SJSA1 (cell line): ENCODE measurements at regions not wholly inside any gene's neighbourhood (a gene's known extent, or its start where the extent isn't known, plus 50 kb on each side); places are given as distances from the start of the nearest gene placed in this dataset.

Experiments used
- DNase-seq, 2 experiments: peaks; one replicate each; pipeline ENCODE4 v3.0.0-alpha.2; 2015 to 2020; ENCODE audit warnings: low spot score in 2 of 2, low read depth in 1 of 2
- H3K27ac ChIP-seq: fragments of 250-450 bp; sonication (Bioruptor Pico); 2 replicates; pipeline ENCODE4 v1.5.1; 2020; ENCODE audit warnings: mild to moderate bottlenecking, moderate library complexity
- H3K27me3 ChIP-seq: fragments of 250-450 bp; sonication (Bioruptor Pico); replicated peaks from 2 replicates; pipeline ENCODE4 v1.5.1; 2020; ENCODE audit warnings: mild to moderate bottlenecking, moderate library complexity
- H3K36me3 ChIP-seq: fragments of 250-450 bp; sonication (Bioruptor Pico); 2 replicates; pipeline ENCODE4 v1.5.1; 2020; ENCODE audit warnings: mild to moderate bottlenecking
- H3K4me1 ChIP-seq: fragments of 250-450 bp; sonication (Bioruptor Pico); replicated peaks from 2 replicates; pipeline ENCODE4 v1.6.1; 2021; ENCODE audit warnings: mild to moderate bottlenecking
- H3K4me3 ChIP-seq: fragments of 250-450 bp; sonication (Bioruptor Pico); 2 replicates; pipeline ENCODE4 v1.5.1; 2020; ENCODE audit warnings: mild to moderate bottlenecking
- H3K9me3 ChIP-seq: fragments of 250-450 bp; sonication (Bioruptor Pico); replicated peaks from 2 replicates; pipeline ENCODE4 v1.5.1; 2020; ENCODE audit warnings: mild to moderate bottlenecking

DNA sequence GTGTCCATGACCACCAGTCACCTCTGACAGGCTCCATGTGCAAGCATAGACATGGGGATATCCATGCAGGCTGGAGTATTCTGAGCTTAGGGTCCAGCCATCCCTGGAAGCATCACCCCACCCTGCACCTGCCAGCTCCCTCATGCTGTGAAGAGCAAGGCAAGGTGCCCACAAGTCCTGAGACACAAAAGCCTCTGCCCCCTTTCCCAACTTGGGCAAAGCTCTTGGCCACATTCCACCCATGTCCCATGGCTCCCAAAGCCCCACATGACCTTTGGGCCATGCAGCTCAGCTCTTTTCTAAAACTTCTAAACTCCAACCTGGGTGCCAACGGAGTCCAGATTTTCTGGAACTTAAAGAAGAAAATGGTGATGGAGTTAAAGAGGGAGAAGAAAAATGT is 99.8 kb upstream of the SH3BP4 start:
- Histone ChIP-seq H3K27me3 (no peaks in the 10 kb centered on the region), H3K4me3 (no peak overlapping the region), H3K36me3 (no peaks in the 10 kb centered on the region), H3K4me1 (peaks cover 13% of the 10 kb centered on the region), H3K27ac (no peak overlapping the region), H3K9me3 (no peaks in the 10 kb centered on the region)
- DNase-seq, result no peak

DNA sequence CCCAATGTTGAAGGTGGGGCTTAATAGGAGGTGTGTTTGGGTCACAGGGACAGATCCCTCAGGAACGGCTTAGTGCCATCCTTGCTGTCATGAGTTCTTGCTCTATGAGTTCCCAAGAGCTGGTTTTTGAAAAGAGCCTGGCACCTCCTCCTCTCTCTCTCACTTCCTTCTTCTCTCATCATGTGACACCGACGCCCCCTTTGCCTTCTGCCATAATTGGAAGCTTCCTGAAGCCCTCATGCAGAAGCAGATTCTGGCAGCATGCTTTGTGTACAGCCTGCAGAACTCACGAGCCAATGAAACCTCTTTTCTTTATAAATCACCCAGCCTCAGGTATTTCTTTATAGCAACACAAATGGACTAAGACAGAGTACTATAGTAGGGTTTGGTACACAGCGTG is 100.4 kb upstream of the SH3BP4 start:
- Histone ChIP-seq H3K27me3 (no peaks in the 10 kb centered on the region), H3K27ac (no peak overlapping the region), H3K36me3 (no peaks in the 10 kb centered on the region), H3K9me3 (no peaks in the 10 kb centered on the region), H3K4me3 (no peak overlapping the region), H3K4me1 (peaks cover 13% of the 10 kb centered on the region)
- no peak for DNase-seq

- Histone ChIP-seq H3K27me3 (no peaks in the 10 kb centered on the region), H3K36me3 (no peaks in the 10 kb centered on the region), H3K9me3 (no peaks in the 10 kb centered on the region), H3K4me3 (no peak overlapping the region), H3K27ac (no peak overlapping the region), H3K4me1 (peaks cover 13% of the 10 kb centered on the region)
- DNase-seq, result no peak
Observed at GRCh38 chr2:234850818-234851217, 101.0 kb upstream of the SH3BP4 start.

GRCh38 chr2:234849678-234850077 is 102.1 kb upstream of the SH3BP4 start:
- Histone ChIP-seq H3K27ac (no peak overlapping the region), H3K9me3 (no peaks in the 10 kb centered on the region), H3K4me1 (peaks cover 13% of the 10 kb centered on the region), H3K36me3 (no peaks in the 10 kb centered on the region), H3K27me3 (no peaks in the 10 kb centered on the region), H3K4me3 (no peak overlapping the region)
- no peak for DNase-seq

DNA sequence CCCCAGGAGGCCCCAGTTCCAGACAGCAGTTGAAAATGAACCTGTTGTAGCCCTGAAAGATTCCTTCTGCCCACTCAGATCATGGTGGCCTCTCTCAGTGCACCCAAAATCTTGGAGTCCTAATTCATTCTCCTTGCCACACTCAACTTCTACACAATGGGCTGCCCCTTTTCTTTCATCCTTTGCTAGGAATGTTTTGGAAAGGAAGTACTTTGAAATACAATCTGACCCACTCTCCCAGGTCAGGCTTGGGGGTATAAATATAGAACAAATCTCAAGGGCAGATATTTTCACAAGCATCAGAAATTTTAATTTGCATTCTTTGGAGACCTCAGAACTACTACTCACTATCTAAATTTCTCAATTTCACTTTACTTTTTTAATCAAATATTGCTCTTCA is 103.2 kb upstream of the SH3BP4 start:
- no peaks in the 10 kb centered on the region for H3K27me3 ChIP-seq
- DNase-seq, result no peak
- no peak overlapping the region for H3K27ac ChIP-seq
- peaks cover 16% of the 10 kb centered on the region for H3K4me1 ChIP-seq
- H3K36me3 ChIP-seq, result no peaks in the 10 kb centered on the region
- H3K4me3 ChIP-seq, result no peak overlapping the region
- H3K9me3 ChIP-seq, result no peaks in the 10 kb centered on the region

DNA sequence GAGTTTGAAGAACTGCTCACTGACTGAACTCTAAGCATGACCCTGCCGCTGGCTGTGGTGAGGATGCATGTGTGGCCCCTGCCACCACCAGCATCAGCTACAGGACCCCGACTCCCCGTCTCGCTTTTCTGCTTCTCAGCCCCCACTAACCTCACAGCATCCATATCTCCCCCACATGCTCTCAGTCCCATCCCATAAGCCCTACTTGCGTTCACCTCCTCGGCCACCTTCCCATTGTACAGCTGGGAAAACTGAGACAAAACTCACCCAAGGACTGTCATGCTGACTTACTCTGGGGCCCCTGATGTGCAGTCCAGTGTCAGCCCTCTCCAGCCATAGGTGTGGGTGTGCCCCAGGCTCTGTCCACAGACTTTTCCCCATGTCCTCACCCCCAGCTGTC is 104.2 kb upstream of the SH3BP4 start:
- H3K27ac ChIP-seq, result no peak overlapping the region
- peaks cover 16% of the 10 kb centered on the region for H3K4me1 ChIP-seq
- H3K27me3 ChIP-seq, result no peaks in the 10 kb centered on the region
- no peaks in the 10 kb centered on the region for H3K36me3 ChIP-seq
- H3K4me3 ChIP-seq, result no peak overlapping the region
- no peak for DNase-seq
- no peaks in the 10 kb centered on the region for H3K9me3 ChIP-seq

DNA sequence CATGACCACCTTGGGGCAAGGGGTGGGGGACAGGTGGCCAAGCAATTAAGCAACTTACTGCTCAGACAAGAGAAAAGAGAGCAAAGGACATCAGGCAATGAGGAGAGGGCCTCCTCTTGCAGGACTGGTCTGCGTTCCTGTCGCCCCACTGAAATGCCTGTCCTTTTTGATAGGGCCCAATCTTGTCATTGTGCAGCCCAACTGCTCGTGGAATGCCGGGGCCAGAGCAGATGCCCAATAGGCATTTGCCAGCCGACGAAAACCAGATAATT is 104.5 kb upstream of the SH3BP4 start:
- H3K27ac ChIP-seq, result no peak overlapping the region
- no peaks in the 10 kb centered on the region for H3K27me3 ChIP-seq
- H3K9me3 ChIP-seq, result no peaks in the 10 kb centered on the region
- H3K4me3 ChIP-seq, result no peak overlapping the region
- no peaks in the 10 kb centered on the region for H3K36me3 ChIP-seq
- H3K4me1 ChIP-seq, result peaks cover 16% of the 10 kb centered on the region
- no peak for DNase-seq

GRCh38 chr2:234846599-234847363 is 105.0 kb upstream of the SH3BP4 start:
- DNase-seq, result no peak
- Histone ChIP-seq H3K4me3 (no peak overlapping the region), H3K27me3 (no peaks in the 10 kb centered on the region), H3K36me3 (no peaks in the 10 kb centered on the region), H3K27ac (no peak overlapping the region), H3K4me1 (peaks cover 17% of the 10 kb centered on the region), H3K9me3 (no peaks in the 10 kb centered on the region)

DNA sequence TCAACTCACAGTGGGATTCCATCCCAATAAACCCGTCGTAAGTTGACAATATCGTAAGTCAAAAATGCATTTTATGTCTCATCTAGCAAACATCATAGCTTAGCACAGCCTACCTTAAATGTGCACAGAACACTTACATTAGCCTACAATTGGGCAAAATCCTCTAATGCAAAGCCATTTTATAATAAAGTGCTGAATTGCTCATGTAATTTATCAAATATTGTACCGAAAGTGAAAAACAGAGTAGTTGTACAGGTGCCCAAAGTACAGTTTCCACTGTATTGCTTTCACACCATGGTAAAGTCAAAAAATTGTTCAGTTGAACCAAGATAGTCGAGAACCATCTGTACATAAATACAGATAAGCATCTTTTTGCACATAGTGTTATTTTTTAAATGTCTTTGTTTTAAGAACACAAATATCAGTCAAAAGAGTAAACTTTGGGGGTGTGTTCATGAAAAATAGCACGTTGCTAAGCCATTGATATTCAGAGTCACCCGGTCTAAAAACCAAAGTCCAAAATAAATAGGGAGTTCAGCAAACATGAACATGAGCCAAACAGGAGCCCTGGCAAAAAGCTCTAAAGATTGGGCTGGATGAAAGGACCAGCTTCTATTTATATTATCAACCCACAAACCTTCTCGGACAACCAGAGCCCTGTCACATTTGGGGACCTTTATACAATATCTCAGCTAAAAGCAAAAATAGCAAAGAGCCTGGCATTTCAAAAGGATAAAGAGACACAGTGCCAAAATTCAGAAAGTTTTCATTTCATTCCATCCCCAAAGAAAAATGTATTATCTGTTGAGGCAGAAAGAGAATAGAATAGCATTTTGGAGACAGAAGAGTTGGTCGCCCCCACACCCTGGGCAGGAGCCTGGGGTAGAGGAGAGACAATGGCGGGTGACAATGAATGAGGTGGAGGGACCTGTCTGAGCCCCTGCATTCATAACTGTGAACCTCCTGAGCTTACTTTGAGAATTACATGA is 105.9 kb upstream of the SH3BP4 start:
- Histone ChIP-seq H3K4me3 (no peak overlapping the region), H3K4me1 (peaks cover 26% of the 10 kb centered on the region), H3K36me3 (no peaks in the 10 kb centered on the region), H3K9me3 (no peaks in the 10 kb centered on the region), H3K27ac (no peak overlapping the region), H3K27me3 (no peaks in the 10 kb centered on the region)
- DNase-seq, result no peak

DNA sequence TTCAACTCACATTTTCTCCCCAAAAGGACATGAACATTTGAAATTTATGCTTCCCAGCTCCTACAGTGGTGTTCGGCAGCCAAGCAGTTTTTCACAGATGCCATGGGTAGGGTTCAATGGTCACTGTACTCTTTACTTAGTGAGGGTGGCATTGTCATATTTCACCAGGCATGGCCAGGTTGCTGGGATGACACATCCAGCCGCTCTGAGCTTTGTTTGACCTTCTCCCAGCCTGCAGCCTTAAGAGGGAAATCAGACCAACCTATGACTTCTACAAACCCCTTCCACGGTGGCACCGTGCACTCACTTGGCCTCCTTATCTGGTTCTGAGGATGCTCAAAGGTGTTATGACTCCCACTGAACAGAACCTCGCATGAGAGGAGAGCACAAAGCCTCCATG is 108.4 kb upstream of the SH3BP4 start:
- Histone ChIP-seq H3K27ac (no peak overlapping the region), H3K4me3 (no peak overlapping the region), H3K36me3 (no peaks in the 10 kb centered on the region), H3K4me1 (peaks cover 40% of the 10 kb centered on the region), H3K9me3 (no peaks in the 10 kb centered on the region), H3K27me3 (no peaks in the 10 kb centered on the region)
- DNase-seq, result no peak

- Histone ChIP-seq H3K27ac (no peak overlapping the region), H3K9me3 (no peaks in the 10 kb centered on the region), H3K36me3 (no peaks in the 10 kb centered on the region), H3K4me3 (no peak overlapping the region), H3K27me3 (no peaks in the 10 kb centered on the region), H3K4me1 (peaks cover 40% of the 10 kb centered on the region)
- DNase-seq, result no peak
Observed at GRCh38 chr2:234842753-234843152, 109.1 kb upstream of the SH3BP4 start.

- Histone ChIP-seq H3K36me3 (no peaks in the 10 kb centered on the region), H3K27ac (peak overlapping the region; percentile 97), H3K4me1 (peaks cover 41% of the 10 kb centered on the region), H3K9me3 (no peaks in the 10 kb centered on the region), H3K4me3 (no peak overlapping the region), H3K27me3 (no peaks in the 10 kb centered on the region)
- peak in 1 of 2 experiments; percentile 18 for DNase-seq
Observed at GRCh38 chr2:234841321-234842015, 110.3 kb upstream of the SH3BP4 start.

DNA sequence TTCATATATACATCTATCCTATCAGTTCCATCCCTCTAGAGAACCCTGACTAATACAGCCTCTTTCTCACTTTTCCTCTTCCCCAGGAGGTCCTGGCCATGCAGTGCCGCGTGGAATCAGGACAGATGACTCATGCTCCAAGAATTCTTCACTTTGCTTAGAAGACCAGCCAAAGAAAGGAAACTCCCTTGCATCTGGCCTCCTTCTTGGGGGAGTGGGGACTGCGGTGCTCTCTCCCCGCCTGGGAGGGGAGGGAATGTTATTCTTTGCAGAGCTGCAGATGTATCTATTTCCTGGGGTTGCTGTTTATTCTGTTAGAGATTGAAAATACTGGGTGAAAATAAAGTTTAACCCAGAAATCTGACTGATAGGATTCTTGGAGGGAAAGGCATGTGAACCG is 111.5 kb upstream of the SH3BP4 start:
- H3K4me3 ChIP-seq, result no peak overlapping the region

GRCh38 chr2:234839285-234839684 is 112.5 kb upstream of the SH3BP4 start:
- H3K4me1 ChIP-seq, result peaks cover 41% of the 10 kb centered on the region
- peak overlapping the region; percentile 97 for H3K27ac ChIP-seq
- H3K36me3 ChIP-seq, result no peaks in the 10 kb centered on the region
- peak; percentile 96 for DNase-seq
- H3K9me3 ChIP-seq, result no peaks in the 10 kb centered on the region
- no peaks in the 10 kb centered on the region for H3K27me3 ChIP-seq
- no peak overlapping the region for H3K4me3 ChIP-seq

More for the DNA sequence above, 111.5 kb upstream of the SH3BP4 start:
- Histone ChIP-seq H3K27me3 (no peaks in the 10 kb centered on the region), H3K36me3 (no peaks in the 10 kb centered on the region), H3K27ac (peak overlapping the region; percentile 97), H3K4me1 (peaks cover 45% of the 10 kb centered on the region), H3K9me3 (no peaks in the 10 kb centered on the region)
- DNase-seq, result peak; percentile 95 to 98
